Hematopoietic multipotent progenitor cell (in vitro differentiated cells): ENCODE measurements at regions not wholly inside any gene's neighbourhood (a gene's known extent, or its start where the extent isn't known, plus 50 kb on each side); places are given as distances from the start of the nearest gene placed in this dataset.
"Not testable (repeated sequence)": the region's sequence is repeated elsewhere in the genome, so short reads cannot be mapped to it uniquely, and the experiment has no call there.

ENCODE experiments used
- DNase-seq, 3 donors: peaks; one replicate each; pipeline ENCODE4 v3.0.0-alpha.2; 2011 to 2015; ENCODE audit warnings: low read depth in 2 of 3, low spot score in 2 of 3

- no peak for DNase-seq
Observed at GRCh38 chr17:13442361-13442760, 159.4 kb downstream of the HS3ST3A1 start.

- DNase-seq = no peak
Observed at GRCh38 chr17:13441873-13442272, 159.9 kb downstream of the HS3ST3A1 start.

GRCh38 chr17:13437966-13438779 lies 163.6 kb downstream of the HS3ST3A1 start:
- no peak for DNase-seq

- no peak for DNase-seq
Observed at GRCh38 chr17:13435230-13435629, 166.5 kb downstream of the HS3ST3A1 start.

- DNase-seq = no peak
Observed at GRCh38 chr17:13429201-13429600, 172.5 kb downstream of the HS3ST3A1 start.

- DNase-seq = no peak
Observed at GRCh38 chr17:13428611-13429042, 173.1 kb downstream of the HS3ST3A1 start.

GRCh38 chr17:13426991-13427390 lies 174.7 kb downstream of the HS3ST3A1 start:
- no peak for DNase-seq

- no peak for DNase-seq
Observed at GRCh38 chr17:13425390-13425789, 176.3 kb downstream of the HS3ST3A1 start.

GRCh38 chr17:13421581-13422130 lies 180.1 kb downstream of the HS3ST3A1 start:
- DNase-seq = no peak

GRCh38 chr17:13420878-13421277 lies 180.9 kb downstream of the HS3ST3A1 start:
- no peak for DNase-seq

- no peak for DNase-seq
Observed at GRCh38 chr17:13420418-13420826, 181.3 kb downstream of the HS3ST3A1 start.

- DNase-seq = no peak
Observed at GRCh38 chr17:13419676-13420075, 182.1 kb downstream of the HS3ST3A1 start.

GRCh38 chr17:13418891-13419290 lies 182.8 kb downstream of the HS3ST3A1 start:
- DNase-seq = no peak

- DNase-seq = no peak
Observed at GRCh38 chr17:13417381-13417950, 184.3 kb downstream of the HS3ST3A1 start.

- no peak for DNase-seq
Observed at GRCh38 chr17:13416748-13417363, 184.9 kb downstream of the HS3ST3A1 start.

- DNase-seq = peak in 1 of 3 donors; percentile 29
Observed at GRCh38 chr17:13415871-13416416, 185.8 kb downstream of the HS3ST3A1 start.

GRCh38 chr17:13415200-13415599 lies 186.5 kb downstream of the HS3ST3A1 start:
- DNase-seq = not testable (repeated sequence)

- DNase-seq = no peak
Observed at GRCh38 chr17:13413001-13413400, 188.7 kb downstream of the HS3ST3A1 start.

- DNase-seq = no peak
Observed at GRCh38 chr17:13410874-13411273, 190.9 kb downstream of the HS3ST3A1 start.

- no peak for DNase-seq
Observed at GRCh38 chr17:13410214-13410613, 191.5 kb downstream of the HS3ST3A1 start.

GRCh38 chr17:13409455-13409854 lies 192.3 kb downstream of the HS3ST3A1 start:
- no peak for DNase-seq
